ENCODE measurements at regions not wholly inside any gene's neighbourhood (a gene's known extent, or its start where the extent isn't known, plus 50 kb on each side); places are given as distances from the start of the nearest gene placed in this dataset.

- no peak for TF ChIP-seq CTCF (IDR thresholded peaks at IDR 0.05; ENCODE audit: insufficient read depth, low read length)
- TF ChIP-seq POLR2AphosphoS5 (IDR thresholded peaks at IDR 0.05; ENCODE audit: low read depth) = no peak
- TF ChIP-seq REST (IDR thresholded peaks at IDR 0.05; ENCODE audit: insufficient replicate concordance, low read depth) = no peak
Measured at GRCh38 chr2:71829008-71829407, 318.7 kb downstream of the CYP26B1 start.

Measured in HL-60 (cell line).